Stimulated activated memory B cell treated with anti-CD40 and anti-IgM and Interleukin-4, amounts not matched to agents 10 μg/mL and 1 μg/mL and 100 μg/mL, for 72 hours (primary cell): ENCODE measurements at regions not wholly inside any gene's neighbourhood (a gene's known extent, or its start where the extent isn't known, plus 50 kb on each side); places are given as distances from the start of the nearest gene placed in this dataset.

ENCODE experiments used
- ATAC-seq: fragments of 150-1000 bp; cut with Tn5 transposase; 2 replicates; pipeline ENCODE4 v1.10.0; 2021
- H3K27ac Mint-ChIP-seq: one replicate; pipeline ENCODE4 v1.8.0; 2022; ENCODE audit warnings: mild to moderate bottlenecking, mixed read lengths
- H3K27me3 Mint-ChIP-seq: one replicate; pipeline ENCODE4 v1.8.0; 2022; ENCODE audit warnings: mixed read lengths
- H3K36me3 Mint-ChIP-seq: one replicate; pipeline ENCODE4 v1.8.0; 2022; ENCODE audit warnings: mixed read lengths
- H3K4me1 Mint-ChIP-seq: one replicate; pipeline ENCODE4 v1.8.0; 2022; ENCODE audit warnings: mixed read lengths
- H3K4me3 Mint-ChIP-seq: one replicate; pipeline ENCODE4 v1.8.0; 2022; ENCODE audit warnings: mild to moderate bottlenecking, moderate library complexity, mixed read lengths
- H3K9me3 Mint-ChIP-seq: one replicate; pipeline ENCODE4 v1.8.0; 2022; ENCODE audit warnings: mixed read lengths

- H3K27me3 Mint-ChIP-seq: no peaks in the 10 kb centered on the region
- H3K4me3 Mint-ChIP-seq: no peak overlapping the region
- H3K27ac Mint-ChIP-seq: no peak overlapping the region
- no peaks in the 10 kb centered on the region for H3K4me1 Mint-ChIP-seq
- no peak for ATAC-seq
- no peaks in the 10 kb centered on the region for H3K36me3 Mint-ChIP-seq
- H3K9me3 Mint-ChIP-seq: peaks cover 15% of the 10 kb centered on the region
These were observed 914.1 kb downstream of the CCDC85A start for GRCh38 chr2:57097855-57098254.

DNA sequence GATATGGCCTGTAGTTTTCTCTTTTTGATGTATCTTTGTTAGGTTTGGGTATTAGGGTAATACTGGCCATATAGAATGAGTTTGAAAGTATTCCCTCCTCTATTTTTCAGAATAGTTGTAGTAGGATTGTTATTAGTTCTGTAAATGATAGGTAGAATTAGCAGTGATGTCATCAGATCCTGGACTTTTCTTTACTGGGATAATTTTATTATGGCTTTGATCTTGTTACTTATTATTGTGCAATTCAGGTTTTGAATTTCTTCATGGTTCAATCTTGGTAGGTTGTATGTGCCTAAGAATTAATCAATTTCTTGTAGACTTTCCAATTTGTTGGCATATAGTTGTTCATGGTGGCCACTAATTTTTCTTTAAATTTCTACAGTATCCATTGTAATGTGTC lies 916.6 kb downstream of the CCDC85A start:
- Mint-ChIP-seq H3K4me3 (no peak overlapping the region), H3K9me3 (peaks cover 12% of the 10 kb centered on the region), H3K27me3 (no peaks in the 10 kb centered on the region), H3K36me3 (no peaks in the 10 kb centered on the region), H3K27ac (no peak overlapping the region), H3K4me1 (no peaks in the 10 kb centered on the region)
- ATAC-seq: no peak

- no peak overlapping the region for H3K27ac Mint-ChIP-seq
- no peaks in the 10 kb centered on the region for H3K36me3 Mint-ChIP-seq
- no peak for ATAC-seq
- peaks cover 7% of the 10 kb centered on the region for H3K9me3 Mint-ChIP-seq
- H3K4me1 Mint-ChIP-seq: no peaks in the 10 kb centered on the region
- H3K4me3 Mint-ChIP-seq: no peak overlapping the region
- H3K27me3 Mint-ChIP-seq: no peaks in the 10 kb centered on the region
These were observed 921.9 kb downstream of the CCDC85A start for GRCh38 chr2:57105694-57106093.

- peaks cover 10% of the 10 kb centered on the region for H3K9me3 Mint-ChIP-seq
- no peaks in the 10 kb centered on the region for H3K4me1 Mint-ChIP-seq
- no peak overlapping the region for H3K4me3 Mint-ChIP-seq
- H3K36me3 Mint-ChIP-seq: no peaks in the 10 kb centered on the region
- no peak for ATAC-seq
- H3K27ac Mint-ChIP-seq: no peak overlapping the region
- no peaks in the 10 kb centered on the region for H3K27me3 Mint-ChIP-seq
These were observed 923.6 kb downstream of the CCDC85A start for GRCh38 chr2:57107353-57107752.

- H3K27ac Mint-ChIP-seq: no peak overlapping the region
- no peak for ATAC-seq
- H3K27me3 Mint-ChIP-seq: no peaks in the 10 kb centered on the region
- no peaks in the 10 kb centered on the region for H3K4me1 Mint-ChIP-seq
- no peak overlapping the region for H3K4me3 Mint-ChIP-seq
- H3K36me3 Mint-ChIP-seq: no peaks in the 10 kb centered on the region
- peaks cover 10% of the 10 kb centered on the region for H3K9me3 Mint-ChIP-seq
These were observed 927.7 kb downstream of the CCDC85A start for GRCh38 chr2:57111531-57111930.

DNA sequence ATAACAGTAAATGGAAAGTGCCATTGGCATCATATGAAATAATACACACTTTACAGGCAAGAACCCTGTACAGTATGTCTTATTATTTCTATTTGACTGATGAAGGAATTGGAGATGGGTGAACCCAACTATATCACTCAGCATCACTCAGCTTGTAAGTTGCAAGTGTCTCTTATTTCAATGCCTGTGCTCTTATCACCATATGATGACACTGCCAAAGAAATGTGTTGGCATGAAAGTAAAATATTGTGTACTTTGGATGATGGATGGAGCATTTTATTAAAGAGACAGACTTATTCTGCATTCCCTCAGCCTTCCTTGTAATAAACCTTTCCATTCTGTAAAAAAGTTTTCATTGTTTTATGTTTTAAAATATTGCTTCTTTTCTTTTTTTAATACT lies 927.5 kb upstream of the VRK2 start:
- Mint-ChIP-seq H3K27ac (no peak overlapping the region), H3K36me3 (no peaks in the 10 kb centered on the region), H3K9me3 (peaks cover 3% of the 10 kb centered on the region), H3K4me1 (no peaks in the 10 kb centered on the region), H3K27me3 (no peaks in the 10 kb centered on the region), H3K4me3 (no peak overlapping the region)
- no peak for ATAC-seq

DNA sequence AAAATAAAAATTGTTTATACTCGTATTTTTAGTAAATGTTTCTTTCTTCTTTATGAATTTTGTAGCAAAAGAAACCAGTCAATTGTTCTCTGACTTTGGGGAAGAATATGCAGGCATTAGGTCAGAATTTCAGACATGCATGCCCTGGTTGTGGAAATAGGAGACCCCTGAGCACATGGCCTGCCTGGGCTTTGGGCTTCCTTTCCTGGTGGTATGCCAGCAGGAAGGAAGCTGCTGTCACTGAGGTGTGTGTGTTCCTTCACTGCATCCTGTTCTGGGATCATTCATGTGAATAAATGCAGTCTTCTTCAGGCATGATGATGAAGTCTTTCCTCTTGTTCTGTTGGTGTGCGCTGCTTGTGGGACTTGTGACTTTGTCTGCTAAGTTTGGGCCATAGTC lies 920.2 kb upstream of the VRK2 start:
- Mint-ChIP-seq H3K36me3 (no peaks in the 10 kb centered on the region), H3K27ac (no peak overlapping the region)

GRCh38 chr2:57139179-57139578 lies 907.4 kb upstream of the VRK2 start:
- H3K27me3 Mint-ChIP-seq: no peaks in the 10 kb centered on the region
- H3K4me3 Mint-ChIP-seq: no peak overlapping the region
- no peaks in the 10 kb centered on the region for H3K36me3 Mint-ChIP-seq
- H3K27ac Mint-ChIP-seq: no peak overlapping the region
- ATAC-seq: no peak
- H3K4me1 Mint-ChIP-seq: no peaks in the 10 kb centered on the region
- no peaks in the 10 kb centered on the region for H3K9me3 Mint-ChIP-seq

More for the DNA sequence above, 920.2 kb upstream of the VRK2 start:
- no peak for ATAC-seq
- Mint-ChIP-seq H3K27me3 (no peaks in the 10 kb centered on the region), H3K4me1 (no peaks in the 10 kb centered on the region), H3K9me3 (peaks cover 3% of the 10 kb centered on the region), H3K4me3 (no peak overlapping the region)

DNA sequence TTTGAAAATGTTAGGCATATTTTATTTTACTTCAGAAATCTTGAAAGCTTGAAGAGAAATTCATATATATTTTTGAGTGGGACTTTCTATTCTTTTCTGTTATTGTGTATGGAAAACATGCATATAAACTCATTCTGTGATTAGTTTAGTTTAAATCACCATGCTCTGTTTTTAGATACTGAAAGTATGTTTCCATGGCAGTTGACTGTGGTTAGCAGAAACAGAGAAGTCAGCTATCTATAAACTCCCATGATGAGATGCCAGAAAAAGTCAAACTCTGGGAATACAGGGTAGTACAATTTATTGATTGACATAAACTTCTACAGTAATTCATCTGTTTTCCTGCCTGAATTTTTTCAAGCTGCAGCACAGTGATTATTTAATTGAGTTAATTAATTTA lies 905.3 kb upstream of the VRK2 start:
- peaks cover 3% of the 10 kb centered on the region for H3K9me3 Mint-ChIP-seq
- ATAC-seq: no peak
- H3K27ac Mint-ChIP-seq: no peak overlapping the region
- no peaks in the 10 kb centered on the region for H3K36me3 Mint-ChIP-seq
- H3K27me3 Mint-ChIP-seq: no peaks in the 10 kb centered on the region
- H3K4me3 Mint-ChIP-seq: no peak overlapping the region
- no peaks in the 10 kb centered on the region for H3K4me1 Mint-ChIP-seq

GRCh38 chr2:57146951-57147350 lies 899.7 kb upstream of the VRK2 start:
- Mint-ChIP-seq H3K9me3 (peaks cover 27% of the 10 kb centered on the region), H3K27ac (no peak overlapping the region), H3K4me1 (no peaks in the 10 kb centered on the region), H3K27me3 (no peaks in the 10 kb centered on the region), H3K4me3 (no peak overlapping the region), H3K36me3 (no peaks in the 10 kb centered on the region)
- ATAC-seq: no peak

DNA sequence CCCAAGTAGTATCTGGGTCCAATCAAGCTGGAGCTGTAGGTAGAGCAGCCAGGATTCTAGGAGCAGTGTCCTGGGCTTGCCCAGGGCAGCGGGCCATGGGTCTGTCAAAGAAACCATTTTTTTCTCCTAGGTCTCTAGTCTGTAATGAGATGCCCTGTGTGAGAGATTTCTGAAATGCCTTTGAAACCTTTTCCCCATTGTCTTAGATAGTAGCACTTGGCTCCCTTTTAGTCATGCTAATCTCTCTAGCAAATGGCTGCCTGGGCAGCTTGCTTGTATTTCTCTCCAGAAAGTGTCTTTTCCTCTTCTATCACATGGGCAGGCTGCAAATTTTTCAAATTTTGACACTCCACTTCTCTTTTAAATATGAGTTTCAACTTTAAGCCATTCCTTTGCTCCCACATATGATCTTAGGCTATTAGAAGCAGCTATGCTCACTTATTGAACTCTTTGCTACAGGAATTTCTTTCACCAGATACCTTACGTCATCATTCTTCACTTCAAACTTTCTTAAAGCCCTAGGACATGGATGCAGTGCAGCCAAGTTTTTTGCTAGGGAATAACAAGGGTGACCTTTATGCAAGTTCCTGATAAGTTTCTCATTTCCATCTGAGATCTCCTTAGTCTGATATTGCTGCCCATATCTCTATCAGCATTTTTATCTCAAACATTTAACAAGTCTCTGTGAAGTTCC lies 890.2 kb upstream of the VRK2 start:
- Mint-ChIP-seq H3K27me3 (no peaks in the 10 kb centered on the region), H3K4me1 (no peaks in the 10 kb centered on the region), H3K9me3 (peaks cover 3% of the 10 kb centered on the region), H3K36me3 (no peaks in the 10 kb centered on the region), H3K4me3 (no peak overlapping the region), H3K27ac (no peak overlapping the region)
- no peak for ATAC-seq

DNA sequence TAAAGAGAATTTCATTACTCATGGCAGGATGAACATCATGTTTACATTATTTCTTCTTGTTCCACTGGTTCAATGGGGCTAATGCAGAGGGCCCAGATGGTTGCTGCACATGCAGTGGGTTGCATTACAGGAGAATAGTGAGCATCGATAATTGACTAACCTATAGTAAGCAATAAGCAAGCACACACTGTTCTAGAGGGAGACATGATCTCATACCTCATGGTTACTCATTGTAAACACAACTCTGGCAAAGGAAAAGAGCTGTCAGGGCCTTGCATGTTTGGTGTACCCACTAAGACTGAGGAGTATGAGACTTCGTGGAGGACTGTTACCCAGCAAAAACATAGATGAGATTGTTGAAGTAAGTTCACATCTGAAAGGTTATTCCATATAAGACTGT lies 885.6 kb upstream of the VRK2 start:
- Mint-ChIP-seq H3K36me3 (no peaks in the 10 kb centered on the region), H3K4me3 (no peak overlapping the region), H3K27me3 (no peaks in the 10 kb centered on the region), H3K9me3 (peaks cover 5% of the 10 kb centered on the region), H3K4me1 (no peaks in the 10 kb centered on the region), H3K27ac (no peak overlapping the region)
- no peak for ATAC-seq

DNA sequence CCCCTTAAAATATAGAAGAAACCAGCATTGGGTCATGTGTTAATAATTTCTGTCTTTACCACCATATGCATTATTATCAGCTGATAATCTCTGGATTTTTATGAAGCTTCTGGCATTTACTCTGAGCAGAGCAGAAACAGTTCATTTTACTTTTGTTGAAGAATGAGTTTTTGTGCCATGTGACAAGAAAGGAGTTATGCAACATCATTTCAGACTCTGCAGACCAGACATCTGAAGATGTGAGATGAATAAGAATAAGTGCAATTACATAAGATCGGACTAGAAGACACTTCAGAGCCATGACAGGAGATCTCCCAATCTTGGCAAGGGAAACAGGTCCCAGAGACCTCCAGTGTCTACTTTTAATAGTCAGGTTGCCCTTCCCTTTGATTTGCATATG lies 869.4 kb upstream of the VRK2 start:
- no peaks in the 10 kb centered on the region for H3K27me3 Mint-ChIP-seq
- no peak overlapping the region for H3K4me3 Mint-ChIP-seq
- H3K4me1 Mint-ChIP-seq: no peaks in the 10 kb centered on the region
- H3K9me3 Mint-ChIP-seq: peaks cover 6% of the 10 kb centered on the region
- no peak for ATAC-seq
- no peaks in the 10 kb centered on the region for H3K36me3 Mint-ChIP-seq
- H3K27ac Mint-ChIP-seq: no peak overlapping the region

- no peaks in the 10 kb centered on the region for H3K4me1 Mint-ChIP-seq
- H3K27ac Mint-ChIP-seq: no peak overlapping the region
- H3K4me3 Mint-ChIP-seq: no peak overlapping the region
- no peaks in the 10 kb centered on the region for H3K27me3 Mint-ChIP-seq
- no peak for ATAC-seq
- peaks cover 4% of the 10 kb centered on the region for H3K9me3 Mint-ChIP-seq
- no peaks in the 10 kb centered on the region for H3K36me3 Mint-ChIP-seq
These were observed 866.5 kb upstream of the VRK2 start for GRCh38 chr2:57180042-57180567.

- Mint-ChIP-seq H3K36me3 (no peaks in the 10 kb centered on the region), H3K4me1 (no peaks in the 10 kb centered on the region), H3K27me3 (no peaks in the 10 kb centered on the region), H3K27ac (no peak overlapping the region), H3K4me3 (no peak overlapping the region), H3K9me3 (peaks cover 4% of the 10 kb centered on the region)
- ATAC-seq: no peak
These were observed 865.9 kb upstream of the VRK2 start for GRCh38 chr2:57180678-57181077.

DNA sequence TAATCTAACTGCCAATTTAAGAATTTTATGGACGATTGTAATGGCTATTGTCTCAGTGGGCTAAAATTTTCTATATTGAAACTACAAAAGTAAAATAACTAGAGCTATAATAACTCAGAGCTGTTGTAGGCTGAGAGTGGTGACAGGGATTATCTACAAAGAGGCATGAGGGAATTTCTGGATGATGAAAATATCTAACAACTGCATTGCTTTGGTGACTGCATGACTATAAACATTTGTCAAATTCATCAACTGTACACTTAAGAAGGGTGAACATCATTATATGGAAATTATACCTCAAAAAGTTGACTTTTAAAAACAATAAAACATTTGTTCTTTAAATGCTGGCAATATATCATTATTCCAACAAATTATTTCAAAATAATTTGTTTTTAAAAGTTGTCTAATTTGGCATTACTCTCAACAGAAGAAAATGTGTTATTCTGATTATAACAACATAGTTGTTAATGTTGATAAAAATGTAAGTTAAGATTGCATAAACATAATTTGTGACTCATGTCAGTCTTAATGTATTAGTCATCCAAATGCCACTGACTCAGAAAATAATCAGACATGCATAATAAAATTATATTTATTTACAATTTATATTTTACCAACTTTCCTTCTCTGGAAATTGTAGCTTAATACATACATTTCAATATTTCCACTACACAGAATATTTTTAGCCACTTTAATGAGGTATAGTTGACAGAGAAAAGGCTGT lies 865.1 kb upstream of the VRK2 start:
- Mint-ChIP-seq H3K4me3 (no peak overlapping the region), H3K4me1 (no peaks in the 10 kb centered on the region), H3K9me3 (peaks cover 4% of the 10 kb centered on the region), H3K36me3 (no peaks in the 10 kb centered on the region), H3K27ac (no peak overlapping the region), H3K27me3 (no peaks in the 10 kb centered on the region)
- ATAC-seq: no peak
